C4-2B (cell line): ENCODE measurements at regions not wholly inside any gene's neighbourhood (a gene's known extent, or its start where the extent isn't known, plus 50 kb on each side); places are given as distances from the start of the nearest gene placed in this dataset.

Source experiments
- CTCF ChIP-seq: fragments of 450-650 bp; conservative IDR thresholded peaks from 2 replicates; pipeline ENCODE4 v1.5.1; 2017; ENCODE audit warnings: mild to moderate bottlenecking
- ZFX ChIP-seq: fragments of 450-650 bp; IDR thresholded peaks from 2 replicates; pipeline ENCODE4 v1.6.1; 2017

- no peak for TF ChIP-seq CTCF
- TF ChIP-seq ZFX, result no peak
Observed at GRCh38 chr4:189228726-189229125, 711.9 kb upstream of the FRG1 start.
